NCI-H526 (cell line): ENCODE measurements at regions not wholly inside any gene's neighbourhood (a gene's known extent, or its start where the extent isn't known, plus 50 kb on each side); places are given as distances from the start of the nearest gene placed in this dataset.

Source experiments
- DNase-seq, 2 experiments: peaks; one replicate each; lab custom pipeline; 2025; lab: John Stamatoyannopoulos, UW

GRCh38 chr10:7507887-7508726 lies 97.3 kb upstream of the SFMBT2 start:
- DNase-seq, result no peak

- no peak for DNase-seq
Measured at GRCh38 chr10:7506571-7506970, 95.7 kb upstream of the SFMBT2 start.

GRCh38 chr10:7505196-7505595 lies 94.4 kb upstream of the SFMBT2 start:
- DNase-seq, result no peak

GRCh38 chr10:7503190-7503589 lies 92.4 kb upstream of the SFMBT2 start:
- DNase-seq, result no peak

GRCh38 chr10:7501157-7501556 lies 90.3 kb upstream of the SFMBT2 start:
- no peak for DNase-seq

- no peak for DNase-seq
Measured at GRCh38 chr10:7498111-7498510, 87.3 kb upstream of the SFMBT2 start.

GRCh38 chr10:7493996-7494395 lies 83.2 kb upstream of the SFMBT2 start:
- no peak for DNase-seq

GRCh38 chr10:7492660-7493046 lies 81.8 kb upstream of the SFMBT2 start:
- no peak for DNase-seq

GRCh38 chr10:7491949-7492659 lies 81.3 kb upstream of the SFMBT2 start:
- no peak for DNase-seq

- DNase-seq, result no peak
Measured at GRCh38 chr10:7491230-7491629, 80.4 kb upstream of the SFMBT2 start.

- no peak for DNase-seq
Measured at GRCh38 chr10:7488418-7488829, 77.6 kb upstream of the SFMBT2 start.

- no peak for DNase-seq
Measured at GRCh38 chr10:7487528-7487927, 76.7 kb upstream of the SFMBT2 start.

GRCh38 chr10:7486528-7486927 lies 75.7 kb upstream of the SFMBT2 start:
- DNase-seq, result no peak

- no peak for DNase-seq
Measured at GRCh38 chr10:7485799-7486198, 75.0 kb upstream of the SFMBT2 start.

- DNase-seq, result no peak
Measured at GRCh38 chr10:7485244-7485556, 74.4 kb upstream of the SFMBT2 start.

GRCh38 chr10:7484456-7485243 lies 73.8 kb upstream of the SFMBT2 start:
- DNase-seq, result no peak

- DNase-seq, result no peak
Measured at GRCh38 chr10:7483848-7484247, 73.0 kb upstream of the SFMBT2 start.

- no peak for DNase-seq
Measured at GRCh38 chr10:7482992-7483391, 72.2 kb upstream of the SFMBT2 start.

GRCh38 chr10:7481368-7481765 lies 70.5 kb upstream of the SFMBT2 start:
- DNase-seq, result no peak

GRCh38 chr10:7480742-7481367 lies 70.0 kb upstream of the SFMBT2 start:
- DNase-seq, result no peak

- no peak for DNase-seq
Measured at GRCh38 chr10:7479861-7480598, 69.2 kb upstream of the SFMBT2 start.
